Duodenal mucosa (tissue), 2 donors: ENCODE measurements at regions not wholly inside any gene's neighbourhood (a gene's known extent, or its start where the extent isn't known, plus 50 kb on each side); places are given as distances from the start of the nearest gene placed in this dataset.
"Not testable (repeated sequence)": the region's sequence is repeated elsewhere in the genome, so short reads cannot be mapped to it uniquely, and the experiment has no call there.

Source experiments
- H3K27ac ChIP-seq: one replicate; pipeline ENCODE4 v1.7.0; 2013; ENCODE audit warnings: low read depth, low read length
- H3K27me3 ChIP-seq, 2 donors: one replicate each; pipeline ENCODE4 v1.7.0; 2013; ENCODE audit warnings: low read length in 2 of 2, control low read depth in 1 of 2; ENCODE audit not compliant: insufficient read depth in 2 of 2, control insufficient read depth in 1 of 2
- H3K36me3 ChIP-seq, 2 donors: one replicate each; pipeline ENCODE4 v1.7.0; 2013; ENCODE audit warnings: low read length in 2 of 2, control low read depth in 1 of 2; ENCODE audit not compliant: insufficient read depth in 2 of 2, control insufficient read depth in 1 of 2
- H3K4me1 ChIP-seq, 2 donors: one replicate each; pipeline ENCODE4 v1.7.0; 2013; ENCODE audit warnings: low read length in 2 of 2, control low read depth in 1 of 2; ENCODE audit not compliant: insufficient read depth in 2 of 2, control insufficient read depth in 1 of 2
- H3K4me3 ChIP-seq, 2 donors: one replicate each; pipeline ENCODE4 v1.7.0; 2013; ENCODE audit warnings: low read length in 2 of 2, low read depth in 1 of 2
- H3K9ac ChIP-seq, 2 donors: one replicate each; pipeline ENCODE4 v1.7.0; 2013; ENCODE audit warnings: low read length in 2 of 2, low read depth in 1 of 2
- H3K9me3 ChIP-seq, 2 donors: one replicate each; pipeline ENCODE4 v1.7.0; 2013; ENCODE audit warnings: low read length in 2 of 2, control low read depth in 1 of 2; ENCODE audit not compliant: control insufficient read depth in 1 of 2

DNA sequence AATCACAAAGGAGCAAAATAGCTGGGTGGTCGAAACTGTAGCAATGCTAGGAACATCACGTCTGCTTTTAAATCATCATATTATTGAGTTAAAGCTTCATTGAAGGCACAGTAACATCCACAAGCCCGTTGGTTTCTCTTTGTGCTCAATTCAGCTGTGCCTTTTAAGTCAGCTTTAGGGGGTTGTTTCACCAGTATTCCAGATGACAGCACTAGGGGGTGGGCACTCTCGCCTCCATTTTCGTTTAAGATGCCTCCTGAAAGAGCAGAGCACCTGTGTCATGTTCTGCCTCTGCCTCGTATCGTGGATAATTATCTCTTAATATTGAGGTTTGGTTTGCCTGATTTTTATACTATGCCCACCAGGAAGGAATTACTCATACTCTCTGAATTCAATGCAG, 139.8 kb upstream of the PTBP2 start:
- no peak overlapping the region for H3K9ac ChIP-seq
- no peaks in the 10 kb centered on the region for H3K9me3 ChIP-seq
- no peaks in the 10 kb centered on the region for H3K36me3 ChIP-seq
- H3K27ac ChIP-seq = no peak overlapping the region
- no peak overlapping the region for H3K4me3 ChIP-seq
- H3K4me1 ChIP-seq = no peaks in the 10 kb centered on the region
- no peaks in the 10 kb centered on the region for H3K27me3 ChIP-seq

DNA sequence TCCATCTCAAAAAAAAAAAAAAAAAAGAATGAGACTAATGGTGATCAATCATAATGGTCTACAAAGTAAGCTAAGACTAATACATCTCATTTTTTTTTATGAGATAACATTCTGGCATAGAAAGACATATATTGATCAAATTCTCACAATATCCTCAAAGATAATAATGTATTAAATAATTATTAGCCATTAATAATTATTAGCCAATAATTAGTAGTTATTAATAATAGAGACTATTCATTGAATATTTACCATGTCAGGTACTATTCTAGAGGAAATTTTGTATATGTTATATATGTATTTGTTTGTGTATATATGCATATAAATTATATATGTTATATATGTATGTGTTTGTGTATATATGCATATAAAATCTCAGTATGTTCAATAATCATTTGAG, 137.7 kb upstream of the PTBP2 start:
- Histone ChIP-seq H3K4me1 (no peaks in the 10 kb centered on the region), H3K4me3 (no peak overlapping the region), H3K27me3 (no peaks in the 10 kb centered on the region), H3K9ac (no peak overlapping the region), H3K36me3 (no peaks in the 10 kb centered on the region), H3K27ac (no peak overlapping the region), H3K9me3 (no peaks in the 10 kb centered on the region)

DNA sequence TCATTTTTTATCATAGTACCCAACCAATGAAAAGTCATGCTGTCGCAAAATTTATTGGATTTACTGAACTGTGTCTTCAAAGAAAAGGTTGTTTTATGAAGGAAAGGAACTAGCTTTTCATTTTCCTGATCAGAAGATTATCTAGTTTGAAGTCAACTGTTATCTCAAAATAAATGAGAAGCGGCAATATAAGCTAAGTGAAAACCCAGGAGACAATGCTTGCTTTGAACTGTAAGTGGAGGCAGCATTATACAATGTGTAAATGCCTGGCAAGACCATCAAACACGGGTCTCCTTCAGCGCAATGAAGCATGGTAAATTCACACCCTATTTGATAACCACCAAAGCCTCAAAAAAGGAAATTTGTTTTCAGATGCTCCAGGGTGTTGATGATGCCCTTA, 134.4 kb upstream of the PTBP2 start:
- H3K27me3 ChIP-seq = no peaks in the 10 kb centered on the region
- H3K4me1 ChIP-seq = no peaks in the 10 kb centered on the region
- H3K9me3 ChIP-seq = no peaks in the 10 kb centered on the region
- H3K9ac ChIP-seq = no peak overlapping the region
- no peak overlapping the region for H3K4me3 ChIP-seq
- H3K27ac ChIP-seq = no peak overlapping the region
- H3K36me3 ChIP-seq = no peaks in the 10 kb centered on the region

DNA sequence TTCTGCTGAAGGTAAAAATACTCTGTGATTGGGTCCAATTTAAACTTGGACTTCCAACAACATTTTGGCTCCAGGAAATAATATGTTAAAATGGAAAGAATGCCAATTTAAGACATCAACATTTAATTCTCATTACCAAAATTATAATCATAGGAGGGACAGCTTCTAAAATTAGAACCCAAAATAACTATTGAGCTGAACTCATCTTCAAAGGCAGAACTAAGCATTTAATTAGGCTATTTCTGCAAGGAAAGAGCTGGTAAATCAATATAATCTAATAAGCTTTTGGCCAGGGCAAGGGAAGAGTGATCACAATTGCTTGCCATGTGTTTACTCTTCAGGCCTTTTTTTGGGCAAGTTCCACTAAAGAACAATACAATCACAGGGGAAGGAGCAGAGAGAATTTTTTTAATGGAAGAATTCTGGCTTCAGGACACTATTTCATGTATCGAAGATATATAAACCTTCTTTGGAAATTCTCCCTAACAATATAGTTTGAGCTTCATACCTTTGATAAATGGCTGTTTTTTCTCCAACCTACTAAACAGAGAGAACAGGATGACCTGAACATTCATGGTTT, 133.1 kb upstream of the PTBP2 start:
- no peak overlapping the region for H3K4me3 ChIP-seq
- no peak overlapping the region for H3K9ac ChIP-seq
- H3K9me3 ChIP-seq = no peaks in the 10 kb centered on the region
- H3K27ac ChIP-seq = no peak overlapping the region
- no peaks in the 10 kb centered on the region for H3K36me3 ChIP-seq
- H3K27me3 ChIP-seq = no peaks in the 10 kb centered on the region
- no peaks in the 10 kb centered on the region for H3K4me1 ChIP-seq

DNA sequence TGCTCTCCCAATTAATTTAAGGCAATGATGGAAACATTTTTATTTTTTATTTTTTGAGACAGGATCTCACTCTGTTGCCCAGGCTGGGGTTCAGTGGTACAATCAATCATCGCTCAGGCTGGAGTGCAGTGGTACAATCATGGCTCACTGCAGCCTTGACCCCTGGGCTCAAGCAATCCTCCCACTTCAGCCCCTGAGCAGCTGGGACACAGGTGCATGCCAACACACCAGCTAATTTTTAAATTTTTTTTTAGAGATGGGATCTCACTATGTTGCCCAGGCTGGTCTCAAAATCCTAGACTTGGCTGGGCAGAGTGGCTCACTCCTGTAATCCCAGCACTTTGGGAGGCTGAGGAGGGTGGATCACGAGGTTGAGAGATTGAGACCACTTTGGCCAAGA, 126.1 kb upstream of the PTBP2 start:
- not testable (repeated sequence) for H3K27me3 ChIP-seq, H3K4me3 ChIP-seq, H3K36me3 ChIP-seq, H3K27ac ChIP-seq, H3K4me1 ChIP-seq, H3K9ac ChIP-seq, H3K9me3 ChIP-seq

DNA sequence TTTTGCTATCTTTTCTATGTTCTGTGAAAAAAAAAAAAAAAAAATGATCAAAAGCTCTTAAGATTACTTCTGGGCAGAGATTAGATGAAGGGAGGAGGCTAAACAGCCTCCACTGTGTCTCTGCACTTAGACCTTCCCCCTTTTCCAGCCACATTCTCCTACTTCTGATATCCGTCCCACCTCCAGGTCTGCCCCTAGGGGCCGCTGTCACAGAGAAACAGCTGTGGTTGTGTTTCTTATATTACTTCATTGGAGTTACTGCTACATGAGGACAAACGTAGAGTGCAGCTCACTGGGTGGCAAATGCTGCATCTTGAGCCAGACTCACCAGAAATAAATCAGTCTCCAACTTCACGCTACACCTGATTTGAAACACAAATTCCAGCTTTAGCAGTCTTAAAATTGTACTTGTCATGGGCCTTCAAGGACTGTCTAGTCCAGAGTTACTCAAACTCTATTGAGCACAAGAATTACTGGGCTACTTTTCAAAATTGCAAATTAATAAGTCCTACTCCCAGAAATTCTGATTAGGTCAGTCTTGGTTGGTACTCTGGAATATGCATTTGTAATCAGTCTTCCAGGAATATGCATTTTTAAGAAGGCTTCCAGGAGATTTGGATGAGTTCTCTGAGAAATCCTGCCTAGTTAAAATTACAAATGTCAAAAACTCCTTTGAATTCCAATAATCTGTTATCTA, 125.2 kb upstream of the PTBP2 start:
- Histone ChIP-seq H3K4me3 (no peak overlapping the region), H3K9me3 (no peaks in the 10 kb centered on the region), H3K9ac (no peak overlapping the region), H3K27me3 (no peaks in the 10 kb centered on the region), H3K4me1 (no peaks in the 10 kb centered on the region), H3K27ac (no peak overlapping the region), H3K36me3 (no peaks in the 10 kb centered on the region)

DNA sequence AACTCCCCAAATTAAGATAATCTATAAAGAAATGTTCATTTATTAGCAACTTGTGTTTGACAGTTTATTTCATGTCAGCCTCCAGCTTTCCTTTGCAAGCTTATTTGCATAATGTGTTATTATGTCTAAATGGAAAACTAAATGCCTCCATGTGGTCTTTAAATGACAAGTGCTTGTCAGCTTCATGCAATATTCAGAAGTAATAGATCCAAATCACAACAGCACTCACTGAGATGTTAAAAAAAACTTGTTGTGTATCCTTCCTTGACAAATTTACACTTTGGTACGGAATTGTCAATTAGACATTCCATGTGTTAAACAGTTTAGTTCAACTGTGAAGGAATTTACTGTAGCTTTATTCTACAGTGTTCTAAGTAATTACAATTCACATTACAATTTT, 124.4 kb upstream of the PTBP2 start:
- no peaks in the 10 kb centered on the region for H3K27me3 ChIP-seq

DNA sequence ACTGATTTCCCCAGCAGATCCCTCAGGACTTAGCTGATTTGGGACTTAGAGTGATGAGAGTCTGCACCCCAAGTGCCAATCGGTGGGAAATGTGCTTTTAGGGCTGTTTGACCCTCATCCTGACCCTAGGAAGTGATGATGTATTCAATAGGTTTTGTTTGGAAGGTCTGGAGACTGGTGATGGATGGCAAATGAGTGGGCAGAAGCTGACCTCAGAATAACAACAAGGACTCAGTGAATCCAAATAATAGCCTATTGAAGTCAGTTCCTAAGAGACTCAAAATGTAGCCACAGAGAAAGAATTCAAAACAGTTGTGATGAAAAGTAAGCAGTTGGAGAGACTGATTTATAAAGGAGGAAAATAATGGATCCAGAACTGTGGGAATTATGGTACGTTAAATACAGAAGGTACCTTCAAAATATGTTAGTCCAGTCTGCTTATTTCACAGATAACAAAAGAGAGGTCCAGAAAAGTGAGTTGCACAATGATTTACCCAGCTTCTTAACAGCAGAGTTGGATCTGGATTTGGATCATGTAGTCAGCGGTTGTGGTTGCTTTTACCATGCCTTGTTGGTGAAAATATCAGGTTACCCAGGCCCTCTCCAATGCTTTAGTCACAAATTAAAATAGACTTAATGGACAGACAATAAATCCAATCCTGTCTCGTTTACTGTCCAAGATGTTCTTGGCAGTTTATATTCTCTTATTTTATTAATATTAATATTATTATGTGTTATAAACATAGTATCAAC, 123.0 kb upstream of the PTBP2 start:
- H3K4me1 ChIP-seq = no peaks in the 10 kb centered on the region
- H3K9ac ChIP-seq = no peak overlapping the region
- no peaks in the 10 kb centered on the region for H3K36me3 ChIP-seq
- no peaks in the 10 kb centered on the region for H3K27me3 ChIP-seq
- no peak overlapping the region for H3K27ac ChIP-seq
- H3K4me3 ChIP-seq = no peak overlapping the region
- H3K9me3 ChIP-seq = no peaks in the 10 kb centered on the region

More for the DNA sequence above, 124.4 kb upstream of the PTBP2 start:
- Histone ChIP-seq H3K36me3 (no peaks in the 10 kb centered on the region), H3K27ac (no peak overlapping the region), H3K4me1 (no peaks in the 10 kb centered on the region), H3K4me3 (no peak overlapping the region), H3K9ac (no peak overlapping the region), H3K9me3 (no peaks in the 10 kb centered on the region)

DNA sequence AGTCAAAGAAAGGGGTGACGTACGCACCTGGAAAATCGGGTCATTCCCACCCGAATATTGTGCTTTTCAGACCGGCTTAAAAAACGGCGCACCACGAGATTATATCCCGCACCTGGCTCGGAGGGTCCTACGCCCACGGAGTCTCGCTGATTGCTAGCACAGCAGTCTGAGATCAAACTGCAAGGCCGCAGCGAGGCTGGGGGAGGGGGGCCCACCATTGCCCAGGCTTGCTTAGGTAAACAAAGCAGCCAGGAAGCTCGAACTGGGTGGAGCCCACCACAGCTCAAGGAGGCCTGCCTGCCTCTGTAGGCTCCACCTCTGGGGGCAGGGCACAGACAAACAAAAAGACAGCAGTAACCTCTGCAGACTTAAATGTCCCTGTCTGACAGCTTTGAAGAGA, 117.0 kb upstream of the PTBP2 start:
- H3K36me3 ChIP-seq, H3K27me3 ChIP-seq, H3K9me3 ChIP-seq, H3K4me3 ChIP-seq, H3K27ac ChIP-seq, H3K4me1 ChIP-seq, H3K9ac ChIP-seq: not testable (repeated sequence)

DNA sequence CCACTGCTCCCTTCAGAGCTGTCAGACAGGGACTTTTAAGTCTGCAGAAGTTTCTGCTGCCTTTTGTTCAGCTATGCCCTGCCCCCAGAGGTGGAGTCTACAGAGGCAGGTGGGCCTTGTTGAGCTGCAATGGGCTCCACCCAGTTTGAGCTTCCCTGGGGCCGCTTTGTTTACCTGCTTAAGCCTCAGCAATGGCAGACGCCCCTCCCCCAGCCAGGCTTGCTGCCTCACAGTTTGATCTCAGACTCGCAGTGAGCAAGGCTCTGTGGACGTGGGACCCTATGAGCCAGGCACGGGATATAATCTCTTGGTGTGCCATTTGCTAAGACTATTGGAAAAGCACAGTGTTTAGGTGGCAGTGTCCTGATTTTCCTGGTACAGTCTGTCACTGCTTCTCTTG, 104.2 kb upstream of the PTBP2 start:
- not testable (repeated sequence) for H3K9ac ChIP-seq, H3K4me1 ChIP-seq, H3K27me3 ChIP-seq, H3K4me3 ChIP-seq, H3K9me3 ChIP-seq, H3K36me3 ChIP-seq, H3K27ac ChIP-seq
